Dendritic cell treated with granulocyte-macrophage colony-stimulating factor and Interleukin-4, amounts not matched to agents 40 ng/mL and 50 ng/mL, for 4 days (primary cell): ENCODE measurements at regions not wholly inside any gene's neighbourhood (a gene's known extent, or its start where the extent isn't known, plus 50 kb on each side); places are given as distances from the start of the nearest gene placed in this dataset.

Experiments
- H3K27ac Mint-ChIP-seq: one replicate; pipeline ENCODE4 v1.8.0; 2022; ENCODE audit warnings: mild to moderate bottlenecking, mixed read lengths
- H3K27me3 Mint-ChIP-seq: one replicate; pipeline ENCODE4 v1.8.0; 2022; ENCODE audit warnings: mild to moderate bottlenecking, mixed read lengths
- H3K36me3 Mint-ChIP-seq: one replicate; pipeline ENCODE4 v1.8.0; 2022; ENCODE audit warnings: low read depth, mixed read lengths
- H3K4me1 Mint-ChIP-seq: one replicate; pipeline ENCODE4 v1.8.0; 2022; ENCODE audit warnings: low read depth, mixed read lengths
- H3K4me3 Mint-ChIP-seq: one replicate; pipeline ENCODE4 v1.8.0; 2022; ENCODE audit warnings: mild to moderate bottlenecking, moderate library complexity, mixed read lengths
- H3K9me3 Mint-ChIP-seq: one replicate; pipeline ENCODE4 v1.8.0; 2022; ENCODE audit warnings: mixed read lengths
- intact Hi-C: fragments of 100-400 bp; cut with micrococcal nuclease; formaldehyde crosslinking; loops from one replicate; pipeline ENCODE4 v1.15.0; 2022

- intact Hi-C loops: no loop called here
- H3K27ac Mint-ChIP-seq: no peak overlapping the region
These were observed 451.9 kb upstream of the FBXO33 start for GRCh38 chr14:39884091-39884490.

GRCh38 chr14:39880965-39881364 lies 448.7 kb upstream of the FBXO33 start:
- H3K36me3 Mint-ChIP-seq: no peaks in the 10 kb centered on the region
- no peak overlapping the region for H3K27ac Mint-ChIP-seq
- intact Hi-C loops: no loop called here
- no peaks in the 10 kb centered on the region for H3K4me1 Mint-ChIP-seq
- no peak overlapping the region for H3K4me3 Mint-ChIP-seq
- no peaks in the 10 kb centered on the region for H3K27me3 Mint-ChIP-seq
- H3K9me3 Mint-ChIP-seq: peaks cover 20% of the 10 kb centered on the region

More at GRCh38 chr14:39884091-39884490, 451.9 kb upstream of the FBXO33 start:
- no peak overlapping the region for H3K4me3 Mint-ChIP-seq
- no peaks in the 10 kb centered on the region for H3K36me3 Mint-ChIP-seq
- H3K27me3 Mint-ChIP-seq: no peaks in the 10 kb centered on the region
- no peaks in the 10 kb centered on the region for H3K4me1 Mint-ChIP-seq
- H3K9me3 Mint-ChIP-seq: peaks cover 38% of the 10 kb centered on the region

- Mint-ChIP-seq H3K9me3 (peaks cover 12% of the 10 kb centered on the region), H3K27me3 (no peaks in the 10 kb centered on the region), H3K36me3 (no peaks in the 10 kb centered on the region), H3K4me3 (no peak overlapping the region), H3K4me1 (no peaks in the 10 kb centered on the region), H3K27ac (no peak overlapping the region)
- intact Hi-C loops: no loop called here
These were observed 448.0 kb upstream of the FBXO33 start for GRCh38 chr14:39880106-39880695.

- intact Hi-C loops: no loop called here
- Mint-ChIP-seq H3K4me1 (no peaks in the 10 kb centered on the region), H3K4me3 (no peak overlapping the region), H3K27me3 (no peaks in the 10 kb centered on the region), H3K27ac (no peak overlapping the region), H3K9me3 (no peaks in the 10 kb centered on the region), H3K36me3 (no peaks in the 10 kb centered on the region)
These were observed 445.5 kb upstream of the FBXO33 start for GRCh38 chr14:39877577-39878190.

- Mint-ChIP-seq H3K36me3 (no peaks in the 10 kb centered on the region), H3K9me3 (no peaks in the 10 kb centered on the region), H3K27ac (no peak overlapping the region), H3K4me1 (no peaks in the 10 kb centered on the region), H3K4me3 (no peak overlapping the region), H3K27me3 (no peaks in the 10 kb centered on the region)
- intact Hi-C loops: no loop called here
These were observed 444.7 kb upstream of the FBXO33 start for GRCh38 chr14:39876916-39877315.

DNA sequence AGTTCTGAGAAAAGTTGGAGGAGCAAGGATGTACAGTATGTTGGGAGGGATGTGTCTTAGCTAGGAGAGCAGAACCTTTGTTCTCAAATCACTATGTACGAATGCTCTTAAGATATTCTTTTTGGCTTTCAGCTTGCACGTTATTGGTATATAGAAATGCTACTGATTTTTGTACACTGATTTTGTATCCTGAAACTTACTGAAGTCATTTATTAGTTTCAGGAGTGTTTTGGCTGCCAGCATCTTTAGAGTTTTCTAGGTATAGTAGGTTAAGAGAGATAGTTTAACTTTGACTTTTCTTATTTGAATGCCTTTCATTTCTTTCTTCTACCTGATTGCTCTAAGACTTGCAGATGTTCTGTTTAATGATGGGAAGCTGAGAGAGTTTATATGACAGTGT lies 442.8 kb upstream of the FBXO33 start:
- Mint-ChIP-seq H3K4me1 (no peaks in the 10 kb centered on the region), H3K4me3 (no peak overlapping the region), H3K9me3 (no peaks in the 10 kb centered on the region), H3K36me3 (no peaks in the 10 kb centered on the region), H3K27ac (no peak overlapping the region), H3K27me3 (no peaks in the 10 kb centered on the region)
- intact Hi-C loops: no loop called here

GRCh38 chr14:39873791-39874190 lies 441.6 kb upstream of the FBXO33 start:
- no peak overlapping the region for H3K27ac Mint-ChIP-seq

GRCh38 chr14:39868949-39869348 lies 436.7 kb upstream of the FBXO33 start:
- H3K9me3 Mint-ChIP-seq: no peaks in the 10 kb centered on the region
- H3K27me3 Mint-ChIP-seq: no peaks in the 10 kb centered on the region
- H3K27ac Mint-ChIP-seq: no peak overlapping the region
- intact Hi-C loops: no loop called here
- H3K4me1 Mint-ChIP-seq: no peaks in the 10 kb centered on the region
- H3K4me3 Mint-ChIP-seq: no peak overlapping the region
- no peaks in the 10 kb centered on the region for H3K36me3 Mint-ChIP-seq

More at GRCh38 chr14:39873791-39874190, 441.6 kb upstream of the FBXO33 start:
- H3K4me1 Mint-ChIP-seq: no peaks in the 10 kb centered on the region
- H3K36me3 Mint-ChIP-seq: no peaks in the 10 kb centered on the region
- no peaks in the 10 kb centered on the region for H3K9me3 Mint-ChIP-seq
- intact Hi-C loops: no loop called here
- H3K4me3 Mint-ChIP-seq: no peak overlapping the region
- no peaks in the 10 kb centered on the region for H3K27me3 Mint-ChIP-seq

DNA sequence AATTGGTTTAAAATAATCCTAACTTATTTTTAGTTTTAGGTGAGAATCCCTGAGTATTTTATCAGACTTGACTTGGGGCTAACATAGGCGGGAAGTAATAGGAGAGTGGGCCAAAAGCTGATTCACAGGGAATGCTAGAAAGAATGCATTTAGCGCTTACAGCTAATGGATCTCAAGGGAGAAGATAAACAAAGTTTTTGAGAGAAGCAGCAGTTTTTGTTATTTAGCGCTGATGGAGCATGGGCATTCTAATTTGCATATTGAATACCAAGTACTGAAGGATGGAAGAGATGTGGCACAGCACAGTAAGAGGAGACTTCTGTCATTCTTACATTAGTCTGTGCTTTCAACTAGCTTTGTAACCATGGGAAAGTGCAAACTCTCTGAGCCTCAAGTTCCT lies 436.0 kb upstream of the FBXO33 start:
- H3K27ac Mint-ChIP-seq: no peak overlapping the region
- H3K4me1 Mint-ChIP-seq: no peaks in the 10 kb centered on the region
- H3K9me3 Mint-ChIP-seq: no peaks in the 10 kb centered on the region
- no peak overlapping the region for H3K4me3 Mint-ChIP-seq
- no peaks in the 10 kb centered on the region for H3K27me3 Mint-ChIP-seq
- intact Hi-C loops: no loop called here
- H3K36me3 Mint-ChIP-seq: no peaks in the 10 kb centered on the region

GRCh38 chr14:39863441-39863840 lies 431.2 kb upstream of the FBXO33 start:
- no peak overlapping the region for H3K4me3 Mint-ChIP-seq
- intact Hi-C loops: no loop called here
- H3K4me1 Mint-ChIP-seq: no peaks in the 10 kb centered on the region
- H3K36me3 Mint-ChIP-seq: no peaks in the 10 kb centered on the region
- H3K9me3 Mint-ChIP-seq: no peaks in the 10 kb centered on the region
- no peaks in the 10 kb centered on the region for H3K27me3 Mint-ChIP-seq
- H3K27ac Mint-ChIP-seq: no peak overlapping the region

DNA sequence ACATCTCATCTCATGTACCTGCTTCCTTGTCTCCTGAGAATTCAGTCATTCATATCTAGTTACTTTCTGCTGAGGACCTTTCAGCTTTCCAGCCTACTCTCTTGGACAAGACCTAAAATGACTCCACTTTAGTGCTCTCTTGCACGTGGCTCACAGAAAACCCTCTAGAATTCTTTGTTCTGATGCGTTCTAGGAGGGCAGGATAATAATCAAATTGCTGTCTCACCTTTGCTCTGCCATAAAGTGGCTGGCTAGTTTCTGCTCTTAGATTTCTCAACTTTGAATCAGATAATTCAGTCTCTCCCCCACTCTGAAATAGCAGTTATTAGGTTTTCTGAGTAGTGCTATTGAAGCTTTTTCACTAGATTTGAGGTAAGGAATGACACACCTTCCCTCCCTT lies 429.5 kb upstream of the FBXO33 start:
- intact Hi-C loops: no loop called here
- no peaks in the 10 kb centered on the region for H3K9me3 Mint-ChIP-seq

GRCh38 chr14:39861229-39861600 lies 429.0 kb upstream of the FBXO33 start:
- H3K4me3 Mint-ChIP-seq: no peak overlapping the region
- H3K27me3 Mint-ChIP-seq: no peaks in the 10 kb centered on the region
- intact Hi-C loops: no loop called here
- H3K36me3 Mint-ChIP-seq: no peaks in the 10 kb centered on the region
- H3K27ac Mint-ChIP-seq: no peak overlapping the region
- no peaks in the 10 kb centered on the region for H3K4me1 Mint-ChIP-seq
- H3K9me3 Mint-ChIP-seq: no peaks in the 10 kb centered on the region

More for the DNA sequence above, 429.5 kb upstream of the FBXO33 start:
- Mint-ChIP-seq H3K27me3 (no peaks in the 10 kb centered on the region), H3K4me1 (no peaks in the 10 kb centered on the region), H3K36me3 (no peaks in the 10 kb centered on the region), H3K4me3 (no peak overlapping the region), H3K27ac (no peak overlapping the region)

GRCh38 chr14:39860596-39861228 lies 428.5 kb upstream of the FBXO33 start:
- intact Hi-C loops: no loop called here
- no peak overlapping the region for H3K27ac Mint-ChIP-seq
- no peaks in the 10 kb centered on the region for H3K4me1 Mint-ChIP-seq
- H3K9me3 Mint-ChIP-seq: no peaks in the 10 kb centered on the region
- no peaks in the 10 kb centered on the region for H3K27me3 Mint-ChIP-seq
- no peak overlapping the region for H3K4me3 Mint-ChIP-seq
- H3K36me3 Mint-ChIP-seq: no peaks in the 10 kb centered on the region

GRCh38 chr14:39859314-39859713 lies 427.1 kb upstream of the FBXO33 start:
- Mint-ChIP-seq H3K36me3 (no peaks in the 10 kb centered on the region), H3K4me1 (no peaks in the 10 kb centered on the region), H3K4me3 (no peak overlapping the region), H3K27ac (no peak overlapping the region), H3K27me3 (no peaks in the 10 kb centered on the region), H3K9me3 (no peaks in the 10 kb centered on the region)
- intact Hi-C loops: no loop called here
